Right forelimb (tissue), 1 donor: ENCODE measurements at regions not wholly inside any gene's neighbourhood (a gene's known extent, or its start where the extent isn't known, plus 50 kb on each side); places are given as distances from the start of the nearest gene placed in this dataset.

ENCODE experiments used
- DNase-seq: peaks from one replicate; pipeline ENCODE4 v3.0.0-alpha.2; 2018

GRCh38 chr2:239756790-239757760 is 268.1 kb downstream of the NDUFA10 start:
- DNase-seq = peak; percentile 69

DNA sequence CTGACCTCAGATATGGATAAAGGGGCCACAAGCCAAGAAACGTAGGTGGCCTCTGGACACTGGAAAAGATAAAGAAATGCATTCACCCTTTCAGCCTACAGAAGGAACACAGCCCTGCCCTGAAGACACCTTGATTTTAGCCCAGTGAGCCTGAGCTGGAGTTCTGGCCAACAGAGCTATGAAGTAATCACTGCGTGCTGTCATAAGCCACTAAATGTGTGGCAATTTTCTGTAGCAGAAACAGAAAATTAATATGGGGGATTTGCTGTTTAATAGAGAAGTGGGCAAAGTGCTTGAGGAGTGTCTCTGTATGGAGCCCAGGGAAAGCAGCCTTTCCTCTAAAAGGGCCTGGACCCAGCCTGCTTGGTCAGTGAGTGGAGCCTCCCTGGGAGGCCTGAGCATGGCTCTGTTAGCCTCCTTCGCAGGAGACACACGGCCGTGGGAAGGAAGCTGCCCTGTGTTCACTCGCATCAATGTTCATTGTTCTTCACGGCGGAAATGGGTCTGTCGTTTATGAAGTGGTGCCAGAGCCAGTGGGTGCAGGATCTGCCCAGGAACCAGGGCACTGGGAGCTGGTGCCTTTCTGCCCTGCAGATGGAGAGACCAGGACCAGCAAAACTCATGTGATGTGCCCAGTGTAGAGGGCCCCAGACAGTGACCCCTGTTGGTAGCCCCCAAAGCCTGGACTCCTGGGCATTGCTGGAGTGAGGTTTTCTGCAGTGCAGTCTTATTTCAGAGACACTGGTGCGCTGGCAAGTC is 268.9 kb downstream of the NDUFA10 start:
- DNase-seq = no peak

GRCh38 chr2:239753401-239753837 is 271.7 kb downstream of the NDUFA10 start:
- no peak for DNase-seq

DNA sequence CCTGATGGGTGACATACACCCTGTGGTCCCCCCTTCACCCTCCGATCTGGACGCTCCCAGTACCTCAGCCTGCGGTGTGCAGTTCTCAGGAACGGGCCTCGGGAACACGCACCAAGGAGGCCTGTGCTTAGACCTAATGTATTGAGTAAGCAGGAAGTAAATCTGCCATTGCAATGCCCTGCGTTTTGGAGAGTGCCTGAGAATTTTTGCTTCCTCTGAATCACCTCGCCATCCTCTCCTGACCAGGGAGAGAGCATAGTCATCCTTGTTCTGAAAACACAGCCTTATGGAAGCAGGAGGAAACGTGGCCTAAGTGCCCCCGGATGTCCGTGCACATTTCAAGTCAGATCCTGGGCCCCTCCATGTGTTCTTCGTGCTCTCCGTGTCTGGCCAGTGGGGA is 272.2 kb downstream of the NDUFA10 start:
- DNase-seq = no peak

GRCh38 chr2:239751679-239752355 is 273.3 kb downstream of the NDUFA10 start:
- DNase-seq = peak; percentile 67

DNA sequence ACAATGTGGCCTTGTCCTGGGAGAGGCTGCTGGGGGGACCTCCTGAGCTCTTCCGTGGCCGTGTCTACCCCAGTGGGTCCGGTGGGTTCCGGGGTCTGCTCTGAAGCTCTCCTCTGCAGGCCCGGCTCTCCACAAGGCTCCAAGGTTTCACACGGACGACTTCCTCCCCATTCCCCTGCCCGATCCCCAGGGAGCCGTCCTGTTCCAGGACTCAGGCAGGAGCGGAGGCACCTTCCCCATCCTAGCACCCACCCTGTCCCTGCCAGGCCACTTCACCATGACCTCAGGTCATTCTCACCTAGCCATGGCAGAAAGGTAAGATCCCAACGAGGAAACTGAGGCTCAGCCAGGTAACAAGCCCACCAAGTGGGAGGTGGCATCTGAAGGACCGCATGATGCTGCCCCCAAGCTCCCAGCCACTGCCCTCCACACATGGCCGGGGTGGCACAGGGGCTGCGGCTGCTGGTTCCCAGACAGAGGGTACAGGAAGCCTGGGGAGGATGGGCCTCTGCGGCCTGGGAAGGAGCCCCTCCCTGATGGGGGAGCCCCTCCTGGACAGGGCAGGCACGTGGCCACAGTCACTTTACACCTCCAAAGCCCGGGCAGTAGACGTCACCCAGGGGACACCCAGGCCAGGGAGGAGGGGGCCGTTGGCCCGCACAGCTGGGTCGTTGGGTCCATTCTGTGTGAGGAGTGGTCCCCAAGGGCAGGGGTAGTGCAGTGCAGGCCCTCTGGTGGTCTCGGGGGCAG is 274.0 kb downstream of the NDUFA10 start:
- DNase-seq = no peak

DNA sequence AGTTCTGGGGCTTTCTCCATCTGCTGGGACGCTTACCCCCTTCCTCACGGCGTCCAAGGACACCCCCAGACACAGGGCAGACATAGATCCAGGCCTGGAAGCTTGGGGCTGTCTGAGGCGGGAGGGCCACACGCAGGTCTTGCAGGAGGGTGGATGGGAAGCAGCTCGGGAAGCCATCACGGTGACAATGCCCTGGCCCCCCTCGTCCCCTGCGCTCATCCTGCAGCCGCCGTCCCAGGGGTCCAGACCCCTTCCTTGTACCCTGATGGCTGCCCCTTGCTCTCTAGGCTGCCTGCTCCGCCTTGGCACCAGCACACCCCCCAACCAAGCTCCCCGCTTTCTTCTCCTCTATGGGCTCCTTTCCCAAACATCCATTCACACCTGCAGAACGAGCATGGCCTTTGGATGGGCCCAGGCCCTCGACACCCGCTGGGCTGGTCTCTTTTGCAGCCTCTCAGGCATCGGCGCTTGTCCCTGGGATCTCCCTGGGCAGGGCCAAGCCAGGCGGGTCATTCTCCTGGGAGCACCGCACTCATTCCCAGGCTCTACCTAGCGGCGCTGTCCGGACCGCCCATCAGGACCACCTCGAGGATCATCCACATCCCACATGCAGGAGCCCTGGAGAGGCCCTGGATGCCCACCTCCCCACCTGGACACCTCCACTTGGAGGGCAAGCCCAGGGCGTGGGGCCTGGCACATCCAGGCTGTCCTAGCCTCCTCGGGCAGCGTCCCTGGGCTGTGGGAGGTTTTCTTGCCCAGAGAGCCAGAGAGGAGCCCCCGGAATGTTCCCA is 274.9 kb downstream of the NDUFA10 start:
- no peak for DNase-seq

GRCh38 chr2:239749272-239749873 is 275.8 kb downstream of the NDUFA10 start:
- no peak for DNase-seq

- no peak for DNase-seq
Observed at GRCh38 chr2:239748811-239749210, 276.3 kb downstream of the NDUFA10 start.

GRCh38 chr2:239747771-239748170 is 277.4 kb downstream of the NDUFA10 start:
- no peak for DNase-seq

GRCh38 chr2:239747274-239747673 is 277.9 kb downstream of the NDUFA10 start:
- no peak for DNase-seq

DNA sequence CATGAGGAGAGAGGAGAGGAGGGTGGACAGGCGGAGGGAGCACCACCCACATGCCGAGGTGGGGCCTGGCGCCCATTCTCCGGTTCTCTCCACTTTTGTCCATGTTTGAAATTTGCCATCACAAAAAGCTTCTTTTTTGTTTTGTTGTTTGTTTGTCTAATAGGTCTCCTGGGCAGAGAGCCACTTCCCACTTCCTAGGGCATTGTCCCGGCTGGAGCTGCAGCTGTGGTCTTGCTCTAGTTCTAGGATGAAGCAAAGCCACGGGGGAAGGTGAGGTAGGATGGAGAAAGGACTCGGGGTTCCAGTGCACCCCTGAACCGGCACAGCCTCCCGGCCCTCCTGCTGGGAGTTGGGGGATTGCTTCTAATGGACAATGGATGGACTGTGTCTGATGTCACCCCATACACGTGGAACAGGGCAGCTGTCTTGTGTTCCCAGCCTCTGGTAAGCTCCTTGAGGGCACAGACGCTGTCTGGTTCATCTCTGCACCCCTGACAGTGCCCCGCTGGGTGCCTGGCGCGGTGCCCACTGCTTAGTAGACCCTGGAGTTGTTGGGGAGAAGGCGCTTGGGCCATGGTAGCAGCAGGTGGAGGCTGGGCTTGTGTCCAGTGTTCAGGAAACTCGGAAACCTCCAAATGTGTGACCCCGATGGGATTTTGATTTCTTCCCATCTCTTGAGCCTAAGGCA is 278.4 kb downstream of the NDUFA10 start:
- no peak for DNase-seq

DNA sequence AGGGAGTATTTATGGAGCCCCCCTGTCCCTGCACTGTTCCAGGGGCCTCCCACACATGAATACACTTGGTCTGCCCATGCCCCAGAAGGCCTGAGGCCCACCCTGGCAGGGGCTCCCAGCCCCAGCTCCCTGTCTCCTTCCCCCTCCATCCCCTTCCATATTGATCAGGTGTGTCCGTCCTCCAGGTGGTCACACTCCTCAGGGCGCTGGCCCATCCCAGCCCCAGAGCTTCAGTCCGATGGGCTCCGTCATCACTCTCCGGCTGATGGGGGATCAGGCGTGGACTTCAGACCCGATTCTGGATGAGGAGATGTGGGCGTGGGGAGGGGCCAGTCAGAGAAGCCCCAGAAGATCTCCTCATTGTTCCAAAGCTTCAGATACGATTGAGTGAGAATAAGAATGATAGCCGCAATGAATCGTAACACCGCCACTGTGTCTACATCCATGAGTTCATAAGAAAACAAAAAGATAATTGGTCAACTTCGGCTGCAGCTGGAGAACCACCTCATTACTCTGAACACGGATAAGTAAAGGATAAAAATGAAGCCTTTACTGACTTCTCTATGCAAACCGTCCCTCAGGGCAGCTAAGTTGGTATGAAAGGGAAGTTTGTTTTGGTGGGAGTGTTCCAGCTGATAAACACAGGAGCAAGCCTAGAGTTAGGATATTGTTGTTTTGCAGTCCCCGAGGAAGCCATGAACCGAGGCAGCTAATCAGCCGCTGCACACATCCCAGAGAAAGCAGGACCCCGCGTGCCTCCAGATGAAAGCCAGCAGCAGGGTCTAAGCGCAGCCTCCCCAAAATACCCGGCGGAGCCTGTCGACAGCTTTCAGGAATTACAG is 279.5 kb downstream of the NDUFA10 start:
- no peak for DNase-seq

DNA sequence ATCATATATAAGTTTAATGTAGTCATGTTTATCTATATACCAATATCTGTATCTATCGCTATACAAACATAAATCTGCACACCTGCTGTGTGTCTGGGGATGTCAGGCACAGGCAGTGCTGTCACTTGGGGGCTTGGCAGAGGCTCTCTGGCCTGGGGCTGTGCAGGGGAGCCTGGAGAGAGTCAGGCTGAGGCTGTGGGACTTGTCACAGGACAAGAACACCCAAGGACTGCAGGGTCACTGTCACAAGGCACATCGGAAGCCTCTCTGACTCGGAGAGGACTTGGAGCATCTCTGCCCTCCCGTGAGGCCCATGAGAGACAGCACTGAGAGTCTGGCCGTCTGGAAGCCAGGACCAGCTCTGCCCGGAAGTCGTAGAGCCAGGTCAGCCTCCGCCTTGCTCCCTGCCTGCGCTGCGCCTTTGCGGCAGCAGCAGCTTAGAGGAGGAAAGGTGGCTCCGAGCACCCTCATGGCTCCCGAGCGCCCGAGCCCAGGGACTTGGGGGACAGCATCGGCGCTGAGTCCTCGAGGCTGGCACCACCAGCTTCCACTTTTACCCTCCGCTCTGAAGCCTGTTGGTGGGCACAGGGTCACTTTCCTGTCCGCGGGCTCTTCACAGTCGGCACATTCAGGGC is 280.3 kb downstream of the NDUFA10 start:
- DNase-seq = no peak

GRCh38 chr2:239743206-239743605 is 281.9 kb downstream of the NDUFA10 start:
- DNase-seq = no peak

- DNase-seq = no peak
Observed at GRCh38 chr2:239742377-239742776, 282.8 kb downstream of the NDUFA10 start.

GRCh38 chr2:239739206-239739605 is 285.9 kb downstream of the NDUFA10 start:
- no peak for DNase-seq

GRCh38 chr2:239738159-239738558 is 287.0 kb downstream of the NDUFA10 start:
- DNase-seq = no peak

GRCh38 chr2:239737144-239737463 is 288.0 kb downstream of the NDUFA10 start:
- no peak for DNase-seq
